HG02938 (cell line): ENCODE measurements at regions not wholly inside any gene's neighbourhood (a gene's known extent, or its start where the extent isn't known, plus 50 kb on each side); places are given as distances from the start of the nearest gene placed in this dataset.
"Not testable (repeated sequence)": the region's sequence is repeated elsewhere in the genome, so short reads cannot be mapped to it uniquely, and the experiment has no call there.

Experiments
- ATAC-seq: cut with Tn5 transposase; IDR thresholded peaks from one replicate; pipeline ENCODE4 v1.9.1; 2021; ENCODE audit warnings: mild to moderate bottlenecking, moderate library complexity; ENCODE audit not compliant: unreplicated experiment

DNA sequence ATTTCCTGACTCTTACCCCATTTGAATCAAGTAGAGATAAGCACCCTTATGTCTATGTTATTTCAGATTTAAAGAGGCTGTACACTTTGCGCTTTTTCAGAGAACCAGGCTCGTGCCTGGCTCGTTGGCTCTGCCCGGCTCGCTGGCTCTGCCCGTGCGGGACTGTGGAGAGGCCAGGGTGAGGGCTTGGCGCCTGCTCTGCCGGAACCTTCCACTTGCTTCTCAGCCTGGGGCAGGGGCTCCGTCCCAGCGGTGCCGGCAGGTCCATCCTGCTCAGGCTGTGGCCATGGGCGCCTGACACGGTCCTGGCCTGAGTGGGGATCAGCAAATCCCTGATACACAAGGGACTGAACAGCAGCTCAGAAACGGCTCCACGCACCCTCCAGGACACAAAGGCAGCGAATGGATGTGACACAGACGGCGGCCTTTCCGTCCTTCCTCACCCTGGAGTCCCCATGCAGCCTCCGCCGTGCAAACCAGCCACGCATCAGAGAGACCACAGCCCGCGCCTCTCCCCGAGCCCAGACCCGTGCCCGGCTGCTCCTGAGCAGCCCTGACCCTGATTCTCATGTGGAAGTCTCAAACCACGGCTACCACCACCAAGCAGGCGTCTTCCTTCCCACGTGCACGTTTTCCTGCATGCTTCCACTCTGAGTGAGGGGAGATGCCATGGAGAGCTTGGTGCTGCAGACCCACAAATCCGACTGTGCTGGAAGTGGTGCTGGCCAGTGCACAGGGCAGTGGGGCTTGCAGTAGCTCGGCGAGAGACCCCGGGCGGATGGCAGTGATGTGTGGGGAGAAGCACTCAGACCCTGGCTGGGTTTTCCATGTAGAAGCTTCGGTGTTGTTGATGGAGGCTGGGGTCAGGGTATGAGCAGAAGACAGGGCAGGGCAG is 233.9 kb downstream of the ERMARD start:
- ATAC-seq, result no peak

DNA sequence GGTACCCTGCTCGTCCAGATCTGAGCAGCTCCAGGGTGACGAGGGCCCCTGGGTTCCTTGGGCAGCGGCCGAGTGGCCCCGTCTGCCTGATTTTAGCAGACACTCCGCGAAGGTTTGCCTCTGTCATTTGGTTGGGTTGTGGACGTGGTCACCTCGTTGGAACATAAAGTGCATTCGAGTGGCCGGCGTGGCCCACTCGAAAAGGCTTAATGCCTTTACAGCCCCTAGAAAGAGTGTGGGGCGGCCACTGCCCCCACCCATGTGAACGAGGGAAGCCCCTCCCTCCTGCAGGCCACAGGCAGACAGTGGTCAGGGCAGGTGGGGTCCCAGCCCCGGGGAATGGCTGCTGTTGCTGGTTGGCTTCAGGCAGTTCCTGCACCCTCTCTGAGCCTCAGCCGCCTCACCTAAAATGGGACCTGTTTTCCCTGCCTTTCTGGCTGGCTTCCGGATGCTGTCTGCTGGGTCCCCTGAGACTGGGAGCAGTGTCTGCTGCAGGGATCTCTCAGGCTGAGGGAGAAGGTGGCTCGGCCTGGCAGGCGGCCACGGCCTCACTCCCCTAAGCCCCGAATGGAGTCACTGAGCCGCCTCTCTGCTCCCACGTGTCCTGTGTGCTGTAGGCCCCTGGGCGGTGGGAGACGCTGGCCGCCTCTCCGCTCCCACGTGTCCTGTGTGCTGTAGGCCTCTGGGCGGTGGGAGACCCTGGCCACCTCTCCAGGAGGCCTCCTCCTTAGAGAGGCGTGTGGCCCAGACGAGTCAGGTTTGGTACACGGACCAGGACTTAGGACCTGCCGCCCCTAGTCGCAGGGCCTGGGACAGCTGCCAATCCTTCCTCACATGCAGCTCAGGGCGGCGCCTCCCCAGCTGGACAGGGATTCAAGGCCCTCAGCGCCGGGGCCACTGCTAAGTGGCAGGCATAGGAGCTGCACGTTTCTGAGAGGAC is 233.0 kb downstream of the ERMARD start:
- ATAC-seq, result no peak

DNA sequence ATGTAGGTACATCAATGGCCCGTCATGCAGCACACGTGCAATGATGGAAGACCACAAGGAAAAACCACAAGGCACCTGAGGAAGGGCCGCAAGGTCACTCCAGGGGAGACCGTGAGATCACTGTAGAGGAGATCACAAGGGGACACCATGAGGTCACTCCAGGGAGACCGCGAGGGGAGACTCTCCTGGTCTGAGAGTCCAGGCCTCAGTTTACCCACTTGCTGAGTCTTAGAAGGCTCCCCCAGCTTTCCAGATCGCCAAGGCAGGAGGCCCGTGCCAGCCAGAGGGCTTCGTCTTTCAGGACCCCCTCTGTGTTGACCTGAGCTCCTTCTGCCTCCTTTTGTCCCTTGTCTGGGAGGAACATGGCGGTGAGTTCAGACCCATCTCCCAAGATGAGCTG is 232.2 kb downstream of the ERMARD start:
- ATAC-seq, result no peak

DNA sequence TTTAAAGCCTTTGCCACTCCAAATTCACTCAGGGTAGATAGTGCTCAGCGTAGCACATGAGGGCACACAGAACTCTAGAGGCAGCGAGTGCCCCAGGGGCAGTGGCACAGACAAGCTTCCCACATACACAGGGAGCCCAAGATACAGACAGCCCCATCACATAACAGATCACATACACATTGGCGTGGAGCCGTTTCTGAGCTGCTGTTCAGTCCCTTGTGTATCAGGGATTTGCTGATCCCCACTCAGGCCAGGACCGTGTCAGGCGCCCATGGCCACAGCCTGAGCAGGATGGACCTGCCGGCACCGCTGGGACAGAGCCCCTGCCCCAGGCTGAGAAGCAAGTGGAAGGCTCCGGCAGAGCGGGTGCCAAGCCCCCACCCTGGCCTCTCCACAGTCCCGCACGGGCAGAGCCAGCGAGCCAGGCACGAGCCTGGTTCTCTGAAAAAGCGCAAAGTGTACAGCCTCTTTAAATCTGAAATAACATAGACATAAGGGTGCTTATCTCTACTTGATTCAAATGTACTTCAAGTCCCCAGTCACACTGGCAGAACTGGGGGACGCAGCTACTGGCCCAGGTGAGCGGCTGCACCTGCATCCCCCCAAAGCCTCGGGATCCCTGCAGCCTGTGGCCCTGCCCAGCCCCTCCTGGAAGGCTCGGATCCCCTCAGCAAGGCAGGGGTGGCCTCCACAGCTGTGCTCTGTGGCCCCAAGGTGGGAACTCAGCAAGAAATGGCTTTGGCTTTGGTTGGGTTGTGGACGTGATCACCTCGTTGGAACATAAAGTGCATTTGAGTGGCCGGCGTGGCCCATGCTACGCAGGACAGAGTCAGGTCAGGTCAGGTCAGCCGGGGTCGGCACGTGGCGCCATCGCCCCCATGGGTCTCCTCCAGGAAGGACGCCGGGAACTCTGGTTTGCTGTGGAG is 231.3 kb downstream of the ERMARD start:
- ATAC-seq, result no peak

DNA sequence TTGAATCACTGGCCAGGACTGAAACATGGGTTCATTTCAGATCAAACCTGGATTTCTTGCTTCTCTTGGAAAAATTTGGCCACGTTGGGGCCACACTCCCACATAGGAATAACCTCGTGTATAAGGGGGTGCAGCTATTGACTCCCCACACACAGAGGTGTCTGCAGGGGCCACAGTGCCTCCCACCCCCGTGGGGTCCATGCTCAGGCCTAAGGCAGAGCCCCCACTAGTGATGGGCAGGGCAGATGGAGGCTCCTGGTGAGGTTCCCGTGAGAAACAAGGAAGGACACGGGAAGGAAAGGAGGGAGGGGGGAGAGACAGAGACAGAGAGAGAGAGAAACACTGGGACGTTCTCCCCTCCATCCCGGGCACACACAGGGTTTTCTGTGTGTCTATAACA is 230.5 kb downstream of the ERMARD start:
- ATAC-seq, result no peak

DNA sequence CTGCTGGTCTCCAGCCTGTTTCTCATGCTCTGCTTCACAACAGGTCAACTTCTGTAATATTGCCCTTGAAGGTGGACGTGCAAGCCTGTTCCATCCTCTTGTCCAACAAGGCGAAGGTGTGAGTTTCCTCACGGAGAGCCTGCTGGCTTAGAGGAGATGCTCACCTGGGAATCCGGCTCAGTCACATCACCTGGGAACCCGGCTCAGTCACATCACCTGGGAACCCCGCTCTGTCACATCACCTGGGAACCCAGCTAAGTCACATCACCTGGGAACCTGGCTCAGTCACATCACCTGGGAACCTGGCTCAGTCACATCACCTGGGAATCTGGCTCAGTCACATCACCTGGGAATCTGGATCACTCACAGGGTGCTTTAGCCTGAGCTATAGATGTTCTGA is 230.1 kb downstream of the ERMARD start:
- ATAC-seq, result no peak

DNA sequence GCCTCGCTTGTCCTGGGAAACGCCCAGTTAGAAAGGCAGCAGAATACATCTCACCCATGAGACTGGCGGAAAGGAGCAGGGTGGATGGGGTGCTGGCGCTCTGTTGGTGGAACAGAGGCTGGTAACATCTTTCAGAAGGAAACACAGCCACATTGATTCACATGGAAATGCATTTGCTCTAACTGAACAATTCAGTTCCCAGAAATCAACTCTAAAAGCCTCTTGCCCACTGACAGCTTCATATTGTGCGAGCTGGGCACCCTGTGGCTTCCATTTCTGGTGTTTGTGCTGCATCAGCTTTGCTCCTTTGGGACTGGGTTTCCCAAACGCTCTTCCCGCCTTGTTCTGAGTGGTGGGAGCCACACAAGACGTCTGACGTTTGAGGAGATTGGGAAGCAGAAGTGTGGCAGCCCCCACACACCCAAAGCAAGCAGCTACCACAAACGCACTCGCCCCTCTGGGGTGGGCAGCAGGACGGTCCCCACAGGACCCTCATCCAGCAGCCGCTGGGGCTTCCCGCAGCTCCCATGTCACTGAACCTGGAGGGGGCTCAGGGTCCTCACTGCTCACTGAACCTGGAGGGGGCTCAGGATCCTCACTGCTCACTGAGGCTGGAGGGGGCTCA is 229.5 kb downstream of the ERMARD start:
- ATAC-seq, result no peak

DNA sequence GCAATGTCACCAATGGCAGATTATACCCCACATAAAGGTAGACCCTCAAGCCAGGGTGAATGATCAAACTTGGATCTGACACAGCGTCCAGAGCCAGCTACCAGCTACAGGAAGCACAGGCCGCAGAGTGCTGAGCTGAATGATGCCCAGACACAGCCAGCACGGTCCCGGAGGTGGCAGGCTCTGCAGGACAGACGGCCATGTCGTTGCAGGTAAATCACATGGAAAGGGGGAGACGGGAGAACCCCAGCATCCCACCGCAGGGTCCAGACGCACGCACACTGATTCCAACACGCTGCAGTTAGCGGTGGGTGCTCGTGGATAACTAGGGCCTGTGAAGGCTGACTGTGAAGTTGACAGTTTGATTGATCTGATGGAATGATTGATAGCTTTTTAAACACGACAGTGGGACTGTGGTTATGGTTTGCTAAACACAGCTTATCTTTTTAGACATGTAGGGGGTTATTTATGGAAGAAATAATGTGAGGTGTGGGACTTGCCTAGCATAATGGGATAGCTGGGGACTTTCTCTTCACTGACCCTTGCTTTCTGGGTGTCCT is 228.5 kb downstream of the ERMARD start:
- no peak for ATAC-seq

DNA sequence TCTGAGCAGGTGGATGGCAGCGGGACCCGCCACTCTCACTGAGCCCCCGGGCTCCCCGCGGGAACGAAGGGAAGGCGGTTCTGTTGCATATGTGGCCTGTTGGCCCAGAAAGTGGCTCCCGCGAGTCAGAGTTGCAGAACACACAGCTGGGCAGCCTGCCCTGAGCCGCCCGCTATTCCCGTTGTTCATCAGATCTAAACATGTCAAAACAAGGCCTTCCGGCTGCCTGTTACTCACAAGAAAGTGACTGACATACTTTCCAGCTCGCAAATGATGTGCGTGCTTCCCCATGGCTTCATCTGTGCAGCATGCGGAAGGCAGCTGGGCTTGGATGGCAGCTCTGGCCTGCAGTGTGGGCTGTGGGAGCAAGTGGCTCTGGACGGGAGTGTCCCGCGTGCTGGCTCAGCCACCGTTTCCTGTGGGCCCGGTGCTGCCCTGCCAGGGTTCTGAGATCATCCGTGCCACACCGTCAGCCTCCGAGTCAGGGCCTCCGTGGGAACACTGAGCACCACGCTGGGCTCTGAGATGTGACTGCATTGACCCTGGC is 227.3 kb downstream of the ERMARD start:
- ATAC-seq, result no peak

DNA sequence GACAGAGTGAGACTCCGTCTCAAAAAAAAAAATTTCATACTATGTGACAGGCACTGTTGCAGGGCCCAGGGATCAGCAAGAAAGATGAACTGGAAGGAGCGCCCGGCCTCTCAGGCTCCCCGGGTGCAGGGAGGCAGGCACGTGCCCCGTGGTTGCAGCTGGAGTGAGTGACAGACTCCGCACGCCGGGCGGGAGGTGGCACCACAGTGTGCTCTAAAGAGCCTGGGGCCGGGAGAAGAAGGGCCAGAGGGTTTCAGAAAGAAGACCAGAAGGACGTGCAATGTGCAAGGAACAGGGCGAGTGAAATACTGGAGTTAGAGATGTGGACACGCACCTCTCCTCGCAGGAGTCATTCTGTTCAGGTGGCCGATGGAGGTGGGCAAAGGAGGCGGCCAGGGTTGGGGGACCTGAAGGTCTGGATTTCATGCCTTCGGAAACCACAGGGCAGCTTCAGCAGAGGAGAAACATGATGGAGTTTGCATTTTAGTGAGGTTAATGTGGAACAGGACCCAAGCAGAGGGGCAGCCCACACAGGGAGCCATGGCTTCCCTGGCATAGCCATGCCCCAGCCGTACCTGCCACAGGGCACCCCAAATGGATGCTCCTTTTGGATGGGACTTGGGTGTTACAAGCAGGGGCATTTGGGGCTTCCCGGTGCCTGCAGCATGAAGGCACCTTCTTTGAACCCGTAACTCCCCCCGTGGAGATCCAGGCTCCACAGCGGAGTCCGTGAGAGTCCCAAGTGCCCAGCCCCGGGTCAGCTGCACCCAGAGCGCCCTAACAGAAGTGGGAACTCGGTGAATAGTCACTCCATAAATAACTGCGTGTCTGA is 226.2 kb downstream of the ERMARD start:
- ATAC-seq, result no peak

DNA sequence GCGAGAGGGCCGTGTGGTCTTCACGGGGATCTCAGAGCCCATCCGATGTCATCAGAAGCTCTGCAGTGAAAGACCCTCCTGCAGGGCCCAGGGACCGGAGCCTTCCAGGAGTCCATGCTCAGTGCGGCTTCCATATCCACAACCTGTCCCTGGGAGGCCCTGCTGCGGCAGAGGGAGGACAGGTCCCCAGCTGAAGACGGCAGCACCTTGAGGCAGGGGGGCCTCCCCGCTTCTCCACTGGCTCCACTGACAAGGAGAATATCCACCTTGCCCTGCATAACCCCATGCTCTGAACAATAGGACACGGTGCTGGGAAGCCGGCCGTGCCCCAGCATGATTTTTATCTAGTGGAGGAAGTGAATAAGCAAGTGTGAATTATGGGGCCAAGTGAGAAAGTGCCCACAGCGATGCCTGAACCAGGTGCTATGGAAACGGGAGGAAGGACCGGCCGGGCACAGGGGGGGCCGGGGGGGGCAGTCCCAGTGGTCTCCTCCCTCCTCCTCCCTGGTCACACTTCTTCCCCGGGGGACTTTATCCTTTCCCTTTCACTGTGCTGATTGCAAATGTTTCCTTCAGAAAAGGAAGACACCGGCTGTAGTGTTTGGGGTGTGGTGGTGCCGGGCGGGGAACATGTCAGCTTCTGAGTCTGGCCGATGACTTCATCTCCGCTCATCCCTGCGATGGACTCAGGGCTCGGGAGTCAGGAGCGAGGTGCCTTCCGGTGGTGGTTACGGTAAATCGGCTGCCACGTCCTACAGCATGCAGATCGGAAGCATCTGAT is 225.1 kb downstream of the ERMARD start:
- ATAC-seq, result no peak

DNA sequence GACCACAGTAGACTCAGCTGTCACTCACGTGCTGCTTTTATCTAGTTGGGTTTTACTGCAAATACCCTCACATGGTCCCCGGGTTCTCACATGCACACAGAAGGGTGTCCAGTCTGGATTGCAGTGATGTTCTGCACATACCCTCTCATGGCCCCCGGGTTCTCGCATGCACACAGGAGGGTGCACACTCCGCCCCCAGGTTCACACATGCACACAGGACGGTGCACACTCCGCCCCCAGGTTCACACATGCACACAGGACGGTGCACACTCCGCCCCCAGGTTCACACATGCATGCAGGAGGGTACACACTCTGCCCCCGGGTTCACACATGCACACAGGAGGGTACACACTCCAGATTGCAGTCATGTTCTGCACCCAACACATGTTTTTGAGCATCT is 224.3 kb downstream of the ERMARD start:
- no peak for ATAC-seq

DNA sequence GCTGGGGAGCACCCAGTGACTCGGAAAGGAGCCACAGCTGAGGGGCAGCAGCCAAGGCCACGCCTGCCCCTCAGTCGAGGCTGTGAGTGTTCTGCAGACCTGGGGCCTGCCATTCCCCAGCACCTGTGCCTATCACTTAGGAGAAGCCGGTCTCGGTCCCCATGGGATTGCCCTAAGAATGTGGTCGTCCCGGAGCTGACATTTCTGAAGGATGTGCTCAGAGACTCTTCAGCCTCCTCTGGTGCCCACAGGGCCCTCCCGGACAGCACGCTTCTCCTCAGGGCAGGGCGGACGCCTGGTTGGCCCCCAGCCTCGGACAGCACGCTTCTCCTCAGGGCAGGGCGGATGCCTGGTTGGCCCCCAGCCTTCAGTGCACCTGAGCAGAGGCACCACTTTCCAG is 223.9 kb downstream of the ERMARD start:
- no peak for ATAC-seq

DNA sequence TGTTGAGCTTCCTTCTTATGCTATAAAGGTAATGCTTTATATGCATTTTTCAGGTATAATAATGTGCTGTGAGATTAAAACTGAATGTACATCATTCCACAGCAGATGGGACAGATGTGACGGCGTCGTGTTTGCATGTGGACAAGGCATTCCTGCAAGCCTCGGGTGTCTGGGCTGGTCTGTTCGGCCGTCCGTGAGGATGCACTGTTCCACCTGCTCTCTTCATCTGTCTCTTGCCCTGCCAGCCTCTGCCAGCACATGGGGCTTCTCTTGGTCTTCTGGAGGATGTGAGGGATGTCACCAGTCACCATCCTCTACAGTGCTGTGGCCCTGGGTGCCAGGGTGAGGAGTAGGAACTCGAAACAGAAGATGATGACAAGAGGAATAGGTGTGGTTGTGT is 223.2 kb downstream of the ERMARD start:
- ATAC-seq, result no peak

DNA sequence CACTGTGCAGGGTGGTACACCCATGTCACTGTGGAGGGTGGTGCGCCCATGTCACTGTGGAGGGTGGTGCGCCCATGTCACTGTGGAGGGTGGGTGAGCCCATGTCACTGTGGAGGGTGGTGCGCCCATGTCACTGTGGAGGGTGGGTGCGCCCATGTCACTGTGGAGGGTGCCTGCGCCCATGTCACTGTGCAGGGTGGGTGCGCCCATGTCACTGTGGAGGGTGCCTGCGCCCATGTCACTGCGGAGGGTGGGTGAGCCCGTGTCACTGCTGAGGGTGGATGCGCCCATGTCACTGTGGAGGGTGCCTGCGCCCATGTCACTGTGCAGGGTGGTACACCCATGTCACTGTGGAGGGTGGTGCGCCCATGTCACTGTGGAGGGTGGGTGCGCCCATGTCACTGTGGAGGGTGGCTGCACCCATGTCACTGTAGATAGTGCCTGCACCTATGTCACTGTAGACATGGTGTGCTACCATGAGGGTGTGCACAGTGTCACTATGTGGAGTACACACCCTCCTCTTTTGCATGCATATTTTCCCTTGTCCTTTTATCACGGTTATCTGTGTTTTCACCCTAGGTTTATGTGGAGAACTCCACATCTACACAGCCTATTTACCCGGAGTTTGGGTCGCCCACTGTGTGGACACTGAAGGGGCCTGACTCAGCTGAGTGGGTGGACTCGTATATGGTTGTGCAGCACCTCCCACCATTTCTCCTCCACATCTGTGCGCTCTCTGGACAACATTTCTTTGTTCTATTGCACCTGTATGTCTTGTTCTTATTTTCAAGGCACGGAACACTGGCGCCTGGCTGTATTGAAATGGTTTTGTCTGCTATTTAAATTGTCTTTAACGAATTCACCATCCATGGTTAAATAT is 222.4 kb downstream of the ERMARD start:
- ATAC-seq, result not testable (repeated sequence)

DNA sequence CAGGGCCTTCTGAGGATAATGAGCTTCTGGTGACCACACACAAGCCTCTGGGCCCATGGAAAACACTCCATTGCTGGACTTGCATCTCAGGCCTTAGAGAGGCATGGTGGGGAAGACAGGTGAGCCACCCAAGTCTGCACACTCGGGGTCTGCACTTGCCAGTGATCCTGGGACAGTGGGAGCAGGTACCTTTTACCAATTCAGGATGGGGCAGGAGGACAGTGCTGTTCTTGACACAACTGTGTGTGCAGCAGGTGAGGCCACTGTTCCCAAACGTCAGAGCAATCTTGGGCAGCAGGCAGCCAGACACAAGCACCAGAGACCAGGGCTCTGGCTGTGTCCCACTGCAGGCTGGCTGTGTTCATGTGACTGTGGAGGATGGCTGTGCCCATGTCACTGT is 221.3 kb downstream of the ERMARD start:
- ATAC-seq, result no peak

DNA sequence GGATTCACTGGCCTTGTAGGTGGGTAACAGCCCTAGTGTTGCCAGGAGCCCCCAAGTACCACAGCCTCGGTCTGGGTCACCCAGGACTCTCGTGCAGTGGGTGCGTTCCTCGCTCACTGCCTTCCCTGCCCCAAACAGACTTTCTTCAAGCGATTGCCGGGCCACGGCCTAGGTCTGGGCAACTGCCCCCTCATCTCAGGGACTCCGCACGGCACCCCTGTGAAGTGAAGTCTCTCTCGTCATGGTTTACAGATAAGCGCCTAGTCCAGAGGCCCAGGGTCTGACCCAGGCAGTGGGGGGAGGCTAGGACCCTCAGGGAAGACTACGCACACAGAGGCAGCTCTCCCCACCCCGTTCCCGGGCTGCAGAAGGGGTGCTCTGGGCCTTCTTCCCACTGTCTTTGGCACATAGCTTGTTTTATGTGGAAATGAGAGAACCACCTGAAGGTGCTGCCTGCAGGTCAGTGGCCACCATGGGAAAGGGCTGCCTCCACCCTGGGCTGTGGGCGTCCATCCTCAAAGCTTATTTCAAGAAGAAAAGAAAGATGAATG is 220.8 kb downstream of the ERMARD start:
- ATAC-seq, result no peak
